A549 (cell line): ENCODE measurements at regions not wholly inside any gene's neighbourhood (a gene's known extent, or its start where the extent isn't known, plus 50 kb on each side); places are given as distances from the start of the nearest gene placed in this dataset.

Experiments used
- ATAC-seq, 2 experiments: fragments of 200-7000 bp in 1 of 2; fragments of >200 bp in 1 of 2; cut with Nextera tagmentation in 1 of 2; cut with Tn5 transposase in 1 of 2; 3 replicates each; pipeline versions ENCODE4 v1.8.0 to v1.9.1; 2018 to 2020; ENCODE audit warnings: mild to moderate bottlenecking in 1 of 2, moderate library complexity in 1 of 2
- CTCF ChIA-PET: fragments of 300-600 bp; sonication (Branson Sonifier 250); formaldehyde crosslinking; extraction: SDS; loops from one replicate; lab custom pipeline; 2021; ENCODE audit warnings: antibody characterized with exemption, inconsistent platforms; lab: Yijun Ruan, JAX
- POLR2A ChIA-PET: fragments of 350-600 bp; formaldehyde crosslinking; extraction: SDS; loops from one replicate; lab custom pipeline; 2021; ENCODE audit warnings: antibody characterized with exemption, inconsistent platforms; lab: Yijun Ruan, JAX
- DNase-seq, 2 experiments: peaks; one replicate each; pipeline versions ENCODE4 v3.0.0 to v3.0.0-alpha.2; 2011 to 2016; ENCODE audit warnings: low read depth in 1 of 2, low spot score in 1 of 2
- FAIRE-seq: peaks from 2 replicates; lab custom pipeline; 2011; peaks lifted over from hg19 to GRCh38; lab: Jason Lieb, UNC
- H3K27ac ChIP-seq, 2 experiments: fragments of >200 bp; sonication (Bioruptor Twin); formaldehyde crosslinking; 3 replicates each; pipeline ENCODE4 v1.5.1; 2016 to 2017
- H3K4me1 ChIP-seq: fragments of >200 bp; sonication (Bioruptor Twin); formaldehyde crosslinking; 3 replicates; pipeline ENCODE4 v1.6.1; 2016
- H3K4me2 ChIP-seq: fragments of >200 bp; sonication (Bioruptor Twin); formaldehyde crosslinking; 3 replicates; pipeline ENCODE4 v1.6.1; 2016
- H3K4me3 ChIP-seq: fragments of >200 bp; sonication (Bioruptor Twin); formaldehyde crosslinking; 3 replicates; pipeline ENCODE4 v1.5.1; 2016
- H3K9me3 ChIP-seq: fragments of >200 bp; sonication (Bioruptor Twin); formaldehyde crosslinking; 3 replicates; pipeline ENCODE4 v1.6.1; 2016
- CBX2 ChIP-seq: fragments of 200-600 bp; sonication (generic); IDR thresholded peaks from 2 replicates; pipeline ENCODE4 v1.6.1; 2016; ENCODE audit warnings: low read depth, mild to moderate bottlenecking, borderline replicate concordance
- CHD4 ChIP-seq: fragments of 200-600 bp; sonication (generic); IDR thresholded peaks from 2 replicates; pipeline ENCODE4 v1.6.1; 2016; ENCODE audit warnings: antibody characterized with exemption, mild to moderate bottlenecking, borderline replicate concordance
- EHF ChIP-seq: fragments of 250-450 bp; sonication (Bioruptor Pico); IDR thresholded peaks from 2 replicates; pipeline ENCODE4 v1.5.0; 2020; ENCODE audit warnings: mild to moderate bottlenecking
- EP300 ChIP-seq, 2 experiments: fragments of >200 bp; sonication (Bioruptor Twin); formaldehyde crosslinking; IDR thresholded peaks; 2 replicates in 1 of 2; 3 replicates in 1 of 2; pipeline ENCODE4 v1.6.1; 2016 to 2017
- ESRRA ChIP-seq: fragments of 150-350 bp; IDR thresholded peaks from 2 replicates; pipeline ENCODE4 v1.6.1; 2014; ENCODE audit warnings: mild to moderate bottlenecking, low read length, borderline replicate concordance
- FOXS1 ChIP-seq: fragments of 250-450 bp; sonication (Bioruptor Pico); IDR thresholded peaks from 2 replicates; pipeline ENCODE4 v1.5.0; 2020; ENCODE audit warnings: mild to moderate bottlenecking, moderate library complexity
- GATA3 ChIP-seq: IDR thresholded peaks from 2 replicates; pipeline ENCODE4 v1.6.1; 2012; ENCODE audit warnings: borderline replicate concordance
- HDAC2 ChIP-seq: fragments of 200-600 bp; sonication (generic); IDR thresholded peaks from 2 replicates; pipeline ENCODE4 v1.6.1; 2016
- HOXA7 ChIP-seq: fragments of 250-450 bp; sonication (Bioruptor Pico); IDR thresholded peaks from 2 replicates; pipeline ENCODE4 v1.5.0; 2020; ENCODE audit warnings: mild to moderate bottlenecking, moderate library complexity
- JUNB ChIP-seq: fragments of >200 bp; sonication (Bioruptor Twin); formaldehyde crosslinking; IDR thresholded peaks from 2 replicates; pipeline ENCODE4 v1.6.1; 2016
- KDM1A ChIP-seq: fragments of 200-600 bp; sonication (generic); IDR thresholded peaks from 2 replicates; pipeline ENCODE4 v1.6.1; 2016; ENCODE audit warnings: low read depth, mild to moderate bottlenecking
- KDM5A ChIP-seq: fragments of 200-600 bp; sonication (generic); IDR thresholded peaks from 2 replicates; pipeline ENCODE4 v1.6.1; 2016; ENCODE audit warnings: antibody characterized with exemption, mild to moderate bottlenecking
- MAFK ChIP-seq: fragments of 450-650 bp; IDR thresholded peaks from 2 replicates; pipeline ENCODE4 v1.6.1; 2014; ENCODE audit not compliant: partially characterized antibody
- MAZ ChIP-seq: fragments of 150-350 bp; IDR thresholded peaks from 2 replicates; pipeline ENCODE4 v1.6.1; 2014; ENCODE audit warnings: antibody characterized with exemption, low read depth, low read length, borderline replicate concordance
- NPAS2 ChIP-seq: fragments of 250-450 bp; sonication (Bioruptor Pico); IDR thresholded peaks from 2 replicates; pipeline ENCODE4 v1.8.0; 2022; ENCODE audit warnings: mild to moderate bottlenecking, moderate library complexity, borderline replicate concordance
- POLR2AphosphoS2 ChIP-seq: conservative IDR thresholded peaks from 2 replicates; pipeline ENCODE4 v1.6.1; 2012; ENCODE audit warnings: low read length, improper control_type of control experiment, inconsistent platforms
- RARB ChIP-seq: fragments of 250-450 bp; sonication (Bioruptor Pico); IDR thresholded peaks from 2 replicates; pipeline ENCODE4 v1.8.0; 2021; ENCODE audit warnings: mild to moderate bottlenecking, moderate library complexity
- SMC3 ChIP-seq: fragments of >200 bp; sonication (Bioruptor Twin); formaldehyde crosslinking; IDR thresholded peaks from 3 replicates; pipeline ENCODE4 v1.6.1; 2018; ENCODE audit warnings: inconsistent platforms
- SREBF2 ChIP-seq: fragments of 450-650 bp; IDR thresholded peaks from 2 replicates; pipeline ENCODE4 v1.6.1; 2014; ENCODE audit warnings: mild to moderate bottlenecking, moderate library complexity
- ZC3H11A ChIP-seq: fragments of 450-650 bp; IDR thresholded peaks from 2 replicates; pipeline ENCODE4 v1.6.1; 2014; ENCODE audit warnings: antibody characterized with exemption, mild to moderate bottlenecking
- ZNF302 ChIP-seq: fragments of 250-450 bp; sonication (Bioruptor Pico); IDR thresholded peaks from 2 replicates; pipeline ENCODE4 v1.9.0; 2021; ENCODE audit warnings: inconsistent platforms, mild to moderate bottlenecking, moderate library complexity
- WGBS: methylation state at CpG from one replicate; pipeline ENCODE4 v1.1.6; 2017; ENCODE audit errors: missing lambda C conversion rate; 5-methylcytosine and 5-hydroxymethylcytosine counted together
- TF ChIP-seq, protein P1 (sequence below): IDR thresholded peaks from 2 replicates; pipeline ENCODE4 v1.6.1; 2012; ENCODE audit warnings: low read depth, borderline replicate concordance
- TF ChIP-seq, protein P2 (sequence below): IDR thresholded peaks from 2 replicates; pipeline ENCODE4 v1.6.1; 2012
- TF ChIP-seq, protein P3 (sequence below): fragments of >200 bp; sonication (Bioruptor Twin); formaldehyde crosslinking; IDR thresholded peaks from 3 replicates; pipeline ENCODE4 v1.5.1; 2016
- TF ChIP-seq, protein P4 (sequence below): fragments of 200-600 bp; sonication (generic); IDR thresholded peaks from 2 replicates; pipeline ENCODE4 v1.6.1; 2016; ENCODE audit warnings: antibody characterized with exemption, mild to moderate bottlenecking, moderate library complexity

DNA sequence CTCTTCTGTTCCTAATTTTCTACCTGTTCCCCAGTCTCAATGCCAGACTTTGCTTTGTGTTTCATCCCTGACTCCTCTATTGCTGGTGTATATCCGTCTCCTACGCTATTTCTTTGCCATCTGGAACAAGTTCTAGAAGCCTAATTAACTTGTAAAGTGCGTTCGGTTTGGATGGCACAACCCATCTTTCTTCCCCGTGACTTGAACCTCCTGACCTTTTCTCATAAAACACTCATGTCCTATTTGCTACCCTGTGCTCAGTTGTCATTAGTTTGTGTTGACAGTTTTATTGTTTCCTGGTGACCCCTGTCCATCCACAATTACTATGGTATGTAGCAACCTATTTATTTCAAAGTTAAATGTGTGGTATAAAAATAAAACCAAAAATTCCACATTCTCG, 323.5 kb downstream of the TLE4 start:
- no peaks in the 10 kb centered on the region for H3K9me3 ChIP-seq
- ATAC-seq (no peak), DNase-seq (no peak), FAIRE-seq (no peak)
- no peak overlapping the region for H3K27ac ChIP-seq
- 58% methylated on average over 6 of the region's 6 CpGs for WGBS
- ChIA-PET CTCF (no interaction called here), POLR2A (no interaction called here)
- H3K4me3 ChIP-seq: no peak overlapping the region
- no peak overlapping the region for H3K4me2 ChIP-seq
- no peak for TF ChIP-seq POLR2AphosphoS2
- TF ChIP-seq SMC3: no peak
- no peak for TF ChIP-seq ZNF302
- no peak for TF ChIP-seq KDM5A
- TF ChIP-seq CHD4: no peak
- TF ChIP-seq, protein P1, sequence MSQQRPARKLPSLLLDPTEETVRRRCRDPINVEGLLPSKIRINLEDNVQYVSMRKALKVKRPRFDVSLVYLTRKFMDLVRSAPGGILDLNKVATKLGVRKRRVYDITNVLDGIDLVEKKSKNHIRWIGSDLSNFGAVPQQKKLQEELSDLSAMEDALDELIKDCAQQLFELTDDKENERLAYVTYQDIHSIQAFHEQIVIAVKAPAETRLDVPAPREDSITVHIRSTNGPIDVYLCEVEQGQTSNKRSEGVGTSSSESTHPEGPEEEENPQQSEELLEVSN: no peak
- TF ChIP-seq CBX2: no peak
- TF ChIP-seq FOXS1: no peak
- TF ChIP-seq, protein P2, sequence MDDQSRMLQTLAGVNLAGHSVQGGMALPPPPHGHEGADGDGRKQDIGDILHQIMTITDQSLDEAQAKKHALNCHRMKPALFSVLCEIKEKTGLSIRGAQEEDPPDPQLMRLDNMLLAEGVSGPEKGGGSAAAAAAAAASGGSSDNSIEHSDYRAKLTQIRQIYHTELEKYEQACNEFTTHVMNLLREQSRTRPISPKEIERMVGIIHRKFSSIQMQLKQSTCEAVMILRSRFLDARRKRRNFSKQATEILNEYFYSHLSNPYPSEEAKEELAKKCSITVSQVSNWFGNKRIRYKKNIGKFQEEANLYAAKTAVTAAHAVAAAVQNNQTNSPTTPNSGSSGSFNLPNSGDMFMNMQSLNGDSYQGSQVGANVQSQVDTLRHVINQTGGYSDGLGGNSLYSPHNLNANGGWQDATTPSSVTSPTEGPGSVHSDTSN: no peak
- TF ChIP-seq HDAC2: no peak
- no peaks in the 10 kb centered on the region for H3K4me1 ChIP-seq

DNA sequence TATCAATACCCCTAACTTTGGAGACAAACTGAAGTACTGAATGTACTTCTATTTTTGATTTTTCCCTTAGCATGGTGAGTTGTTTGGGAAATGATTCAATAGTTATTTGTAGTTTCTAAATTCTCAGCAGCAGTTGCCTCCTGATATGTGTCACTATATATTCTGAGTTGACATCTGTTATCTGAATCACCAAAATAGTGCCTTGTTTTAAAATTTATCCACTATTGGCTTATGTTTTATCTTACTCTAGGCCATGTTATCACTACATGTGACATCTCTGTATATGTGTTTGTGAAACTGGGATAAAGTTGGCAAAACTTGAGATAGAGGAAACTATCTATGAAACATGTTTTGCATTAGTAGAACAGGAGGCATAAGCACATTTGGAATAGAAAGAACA, 317.6 kb downstream of the TLE4 start:
- TF ChIP-seq, protein P3, sequence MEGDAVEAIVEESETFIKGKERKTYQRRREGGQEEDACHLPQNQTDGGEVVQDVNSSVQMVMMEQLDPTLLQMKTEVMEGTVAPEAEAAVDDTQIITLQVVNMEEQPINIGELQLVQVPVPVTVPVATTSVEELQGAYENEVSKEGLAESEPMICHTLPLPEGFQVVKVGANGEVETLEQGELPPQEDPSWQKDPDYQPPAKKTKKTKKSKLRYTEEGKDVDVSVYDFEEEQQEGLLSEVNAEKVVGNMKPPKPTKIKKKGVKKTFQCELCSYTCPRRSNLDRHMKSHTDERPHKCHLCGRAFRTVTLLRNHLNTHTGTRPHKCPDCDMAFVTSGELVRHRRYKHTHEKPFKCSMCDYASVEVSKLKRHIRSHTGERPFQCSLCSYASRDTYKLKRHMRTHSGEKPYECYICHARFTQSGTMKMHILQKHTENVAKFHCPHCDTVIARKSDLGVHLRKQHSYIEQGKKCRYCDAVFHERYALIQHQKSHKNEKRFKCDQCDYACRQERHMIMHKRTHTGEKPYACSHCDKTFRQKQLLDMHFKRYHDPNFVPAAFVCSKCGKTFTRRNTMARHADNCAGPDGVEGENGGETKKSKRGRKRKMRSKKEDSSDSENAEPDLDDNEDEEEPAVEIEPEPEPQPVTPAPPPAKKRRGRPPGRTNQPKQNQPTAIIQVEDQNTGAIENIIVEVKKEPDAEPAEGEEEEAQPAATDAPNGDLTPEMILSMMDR: no peak
- TF ChIP-seq ESRRA (no peak), MAZ (no peak), CBX2 (no peak), RARB (CRISPR knock-in tag) (no peak), EP300 (IDR thresholded peaks at IDR 0.05) (no peak), SREBF2 (no peak), NPAS2 (CRISPR knock-in tag) (no peak), ZC3H11A (no peak), HOXA7 (CRISPR knock-in tag) (no peak), CHD4 (no peak), JUNB (no peak), MAFK (no peak), POLR2AphosphoS2 (no peak), EHF (CRISPR knock-in tag) (no peak), GATA3 (no peak), KDM1A (no peak), FOXS1 (no peak)
- TF ChIP-seq, protein P4, sequence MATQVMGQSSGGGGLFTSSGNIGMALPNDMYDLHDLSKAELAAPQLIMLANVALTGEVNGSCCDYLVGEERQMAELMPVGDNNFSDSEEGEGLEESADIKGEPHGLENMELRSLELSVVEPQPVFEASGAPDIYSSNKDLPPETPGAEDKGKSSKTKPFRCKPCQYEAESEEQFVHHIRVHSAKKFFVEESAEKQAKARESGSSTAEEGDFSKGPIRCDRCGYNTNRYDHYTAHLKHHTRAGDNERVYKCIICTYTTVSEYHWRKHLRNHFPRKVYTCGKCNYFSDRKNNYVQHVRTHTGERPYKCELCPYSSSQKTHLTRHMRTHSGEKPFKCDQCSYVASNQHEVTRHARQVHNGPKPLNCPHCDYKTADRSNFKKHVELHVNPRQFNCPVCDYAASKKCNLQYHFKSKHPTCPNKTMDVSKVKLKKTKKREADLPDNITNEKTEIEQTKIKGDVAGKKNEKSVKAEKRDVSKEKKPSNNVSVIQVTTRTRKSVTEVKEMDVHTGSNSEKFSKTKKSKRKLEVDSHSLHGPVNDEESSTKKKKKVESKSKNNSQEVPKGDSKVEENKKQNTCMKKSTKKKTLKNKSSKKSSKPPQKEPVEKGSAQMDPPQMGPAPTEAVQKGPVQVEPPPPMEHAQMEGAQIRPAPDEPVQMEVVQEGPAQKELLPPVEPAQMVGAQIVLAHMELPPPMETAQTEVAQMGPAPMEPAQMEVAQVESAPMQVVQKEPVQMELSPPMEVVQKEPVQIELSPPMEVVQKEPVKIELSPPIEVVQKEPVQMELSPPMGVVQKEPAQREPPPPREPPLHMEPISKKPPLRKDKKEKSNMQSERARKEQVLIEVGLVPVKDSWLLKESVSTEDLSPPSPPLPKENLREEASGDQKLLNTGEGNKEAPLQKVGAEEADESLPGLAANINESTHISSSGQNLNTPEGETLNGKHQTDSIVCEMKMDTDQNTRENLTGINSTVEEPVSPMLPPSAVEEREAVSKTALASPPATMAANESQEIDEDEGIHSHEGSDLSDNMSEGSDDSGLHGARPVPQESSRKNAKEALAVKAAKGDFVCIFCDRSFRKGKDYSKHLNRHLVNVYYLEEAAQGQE: no peak
- TF ChIP-seq, all 56 proteins: peak for 0
- no peaks in the 10 kb centered on the region for H3K9me3 ChIP-seq
- H3K4me1 ChIP-seq: no peaks in the 10 kb centered on the region
- DNase-seq (no peak), FAIRE-seq (no peak), ATAC-seq (no peak)
- H3K27ac ChIP-seq: no peak overlapping the region
- no peak overlapping the region for H3K4me3 ChIP-seq
- no peak overlapping the region for H3K4me2 ChIP-seq
- ChIA-PET CTCF (no interaction called here), POLR2A (no interaction called here)
